ENCODE measurements at regions not wholly inside any gene's neighbourhood (a gene's known extent, or its start where the extent isn't known, plus 50 kb on each side); places are given as distances from the start of the nearest gene placed in this dataset.

- TF ChIP-seq CTCF (IDR thresholded peaks at IDR 0.05; ENCODE audit: insufficient read depth, low read length, poor library complexity, severe bottlenecking): no peak
- no peak for TF ChIP-seq EZH2phosphoT487 (conservative IDR thresholded peaks at IDR 0.05; ENCODE audit: low read length)
Measured at GRCh38 chr13:40292536-40292935, 373.9 kb downstream of the FOXO1 start.

Data from SU-DHL-6 (cell line).